Glutamatergic neuron (in vitro differentiated cells): ENCODE measurements at regions not wholly inside any gene's neighbourhood (a gene's known extent, or its start where the extent isn't known, plus 50 kb on each side); places are given as distances from the start of the nearest gene placed in this dataset.

ENCODE experiments used
- DNase-seq: peaks from one replicate; pipeline ENCODE4 v3.0.0; 2022
- H3K27ac Mint-ChIP-seq: one replicate; pipeline ENCODE4 v1.8.0; 2020; ENCODE audit warnings: mild to moderate bottlenecking, mixed read lengths, inconsistent platforms; ENCODE audit not compliant: unreplicated experiment
- H3K27me3 Mint-ChIP-seq: one replicate; pipeline ENCODE4 v1.8.0; 2020; ENCODE audit warnings: mild to moderate bottlenecking, moderate library complexity, mixed read lengths, inconsistent platforms; ENCODE audit not compliant: unreplicated experiment
- H3K36me3 Mint-ChIP-seq: one replicate; pipeline ENCODE4 v1.8.0; 2020; ENCODE audit warnings: mild to moderate bottlenecking, mixed read lengths, inconsistent platforms; ENCODE audit not compliant: unreplicated experiment
- H3K4me1 Mint-ChIP-seq: one replicate; pipeline ENCODE4 v1.8.0; 2020; ENCODE audit warnings: mild to moderate bottlenecking, low read depth, mixed read lengths, inconsistent platforms; ENCODE audit not compliant: unreplicated experiment
- H3K4me3 Mint-ChIP-seq: one replicate; pipeline ENCODE4 v1.8.0; 2020; ENCODE audit warnings: mild to moderate bottlenecking, mixed read lengths, inconsistent platforms; ENCODE audit not compliant: unreplicated experiment
- H3K9me3 Mint-ChIP-seq: one replicate; pipeline ENCODE4 v1.8.0; 2020; ENCODE audit warnings: mild to moderate bottlenecking, moderate library complexity, mixed read lengths, inconsistent platforms; ENCODE audit not compliant: unreplicated experiment
- CTCF ChIP-seq: fragments of 200-600 bp; sonication (generic); IDR thresholded peaks from one replicate; pipeline ENCODE4 v1.5.0; 2021; ENCODE audit not compliant: partially characterized antibody, unreplicated experiment

DNA sequence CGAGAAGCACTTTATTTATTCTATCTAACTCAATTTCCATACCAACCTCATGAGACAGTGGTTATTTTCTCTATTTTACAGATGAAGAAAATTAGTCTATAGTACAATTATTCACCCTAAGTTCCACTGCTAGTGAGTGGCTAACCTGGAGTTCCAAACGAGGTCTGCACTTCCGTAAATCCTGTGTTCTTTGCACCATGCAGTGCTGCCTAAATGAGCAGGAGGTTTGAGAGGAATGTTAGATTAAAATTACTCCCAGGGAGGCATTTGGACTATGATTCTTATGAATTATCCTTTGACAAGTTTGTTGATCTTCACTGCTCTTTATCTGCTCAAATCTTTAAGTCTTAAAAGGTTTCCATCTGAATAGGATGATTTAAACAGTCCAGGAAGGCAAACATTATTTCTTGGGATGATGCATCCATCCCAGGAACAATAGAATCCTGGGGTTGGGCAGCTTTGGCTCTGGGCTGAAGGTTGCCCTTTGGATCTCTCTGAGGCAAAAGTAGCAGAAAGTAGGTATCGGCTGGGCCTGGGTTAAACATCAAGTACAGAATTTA is 400.8 kb downstream of the REEP3 start:
- DNase-seq: no peak
- Mint-ChIP-seq H3K4me1 (peaks cover 38% of the 10 kb centered on the region), H3K27me3 (no peaks in the 10 kb centered on the region), H3K4me3 (no peak overlapping the region), H3K9me3 (peaks cover 5% of the 10 kb centered on the region), H3K36me3 (peaks cover 4% of the 10 kb centered on the region), H3K27ac (peak overlapping the region; percentile 82)
- TF ChIP-seq CTCF: no peak

DNA sequence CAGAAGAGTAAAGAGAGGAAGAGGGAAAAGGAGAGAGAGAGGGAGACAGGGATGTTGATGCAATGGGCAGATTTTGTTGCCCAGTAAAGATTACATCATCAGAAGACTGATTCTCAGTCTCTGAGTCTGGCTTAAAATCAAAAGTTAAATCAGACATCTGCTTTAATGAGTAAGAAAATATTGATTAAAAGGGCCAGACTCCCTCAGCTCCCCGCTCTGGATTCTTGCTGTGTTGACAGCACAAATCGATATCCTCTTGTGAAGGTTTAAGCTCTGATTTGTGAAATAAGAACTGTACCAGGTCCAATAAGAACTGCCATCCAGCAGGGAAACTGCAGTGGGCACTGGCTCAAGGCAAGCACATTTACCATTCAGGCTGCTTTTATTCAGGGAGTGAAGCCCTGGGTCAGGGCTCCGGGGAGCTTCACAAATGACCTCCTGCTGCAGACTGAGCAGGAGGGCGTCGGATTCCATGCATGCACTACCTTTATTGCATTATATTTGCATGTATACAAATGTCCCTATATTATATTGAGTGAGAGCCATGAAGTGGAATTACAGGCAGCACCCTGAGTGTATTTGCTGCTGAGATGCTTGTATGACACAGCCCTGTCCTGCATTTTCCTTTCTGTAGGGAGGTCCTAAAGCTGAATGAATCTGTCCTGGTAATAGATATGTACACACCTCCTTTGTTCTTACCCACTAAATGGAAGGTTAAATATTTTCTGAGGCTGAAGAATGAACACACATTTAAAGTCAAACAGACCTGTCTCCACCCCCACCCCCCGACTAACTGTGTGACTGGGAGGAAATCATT is 401.5 kb downstream of the REEP3 start:
- peaks cover 34% of the 10 kb centered on the region for H3K4me1 Mint-ChIP-seq
- peaks cover 5% of the 10 kb centered on the region for H3K9me3 Mint-ChIP-seq
- peak; percentile 42 for DNase-seq
- H3K27ac Mint-ChIP-seq: peak overlapping the region; percentile 82
- no peaks in the 10 kb centered on the region for H3K27me3 Mint-ChIP-seq
- H3K4me3 Mint-ChIP-seq: peak overlapping the region; percentile 28
- TF ChIP-seq CTCF: no peak
- H3K36me3 Mint-ChIP-seq: peaks cover 4% of the 10 kb centered on the region

DNA sequence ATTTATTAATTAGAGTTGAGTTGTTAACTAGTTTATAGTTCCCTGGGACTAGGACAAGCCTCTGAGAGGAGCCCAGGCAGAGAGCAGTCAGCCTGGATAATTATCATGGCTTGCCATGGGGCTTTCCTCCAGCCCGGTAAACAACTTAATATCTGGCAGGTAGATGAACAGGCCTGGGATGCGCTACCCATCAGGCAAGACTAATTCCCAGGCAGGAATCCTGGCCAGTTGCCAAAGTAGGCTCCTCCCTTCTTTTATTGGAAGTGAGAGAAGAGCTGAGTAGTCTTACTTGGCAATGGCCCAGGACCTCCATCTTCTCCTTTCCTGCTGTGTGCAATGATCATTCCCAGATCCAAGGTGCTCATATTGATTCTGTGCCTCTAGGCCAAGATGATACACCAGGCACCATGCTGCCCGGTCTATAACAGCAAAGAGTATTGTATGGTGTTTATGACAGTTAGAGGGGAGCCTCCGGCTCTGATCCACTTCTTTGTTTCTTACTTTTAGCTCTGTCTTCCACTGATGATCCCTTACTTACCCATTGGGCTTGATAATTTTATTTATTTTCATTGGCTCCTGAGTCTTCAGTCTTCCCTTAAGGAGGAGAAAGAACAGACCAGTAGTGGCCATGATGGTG is 408.7 kb downstream of the REEP3 start:
- H3K4me1 Mint-ChIP-seq: no peaks in the 10 kb centered on the region
- H3K27me3 Mint-ChIP-seq: no peaks in the 10 kb centered on the region
- no peak overlapping the region for H3K27ac Mint-ChIP-seq
- TF ChIP-seq CTCF: no peak
- H3K4me3 Mint-ChIP-seq: no peak overlapping the region
- peaks cover 2% of the 10 kb centered on the region for H3K9me3 Mint-ChIP-seq
- H3K36me3 Mint-ChIP-seq: peaks cover 4% of the 10 kb centered on the region
- no peak for DNase-seq

- Mint-ChIP-seq H3K36me3 (peaks cover 1% of the 10 kb centered on the region), H3K4me1 (no peaks in the 10 kb centered on the region), H3K9me3 (peaks cover 1% of the 10 kb centered on the region), H3K27ac (no peak overlapping the region), H3K4me3 (no peak overlapping the region), H3K27me3 (no peaks in the 10 kb centered on the region)
- no peak for DNase-seq
- TF ChIP-seq CTCF: no peak
Observed at GRCh38 chr10:63930584-63930983, 409.4 kb downstream of the REEP3 start.

GRCh38 chr10:63935705-63936104 is 414.5 kb downstream of the REEP3 start:
- TF ChIP-seq CTCF: no peak
- no peak for DNase-seq
- no peaks in the 10 kb centered on the region for H3K36me3 Mint-ChIP-seq
- no peaks in the 10 kb centered on the region for H3K9me3 Mint-ChIP-seq
- no peak overlapping the region for H3K4me3 Mint-ChIP-seq
- no peak overlapping the region for H3K27ac Mint-ChIP-seq
- peaks cover 2% of the 10 kb centered on the region for H3K27me3 Mint-ChIP-seq
- peaks cover 2% of the 10 kb centered on the region for H3K4me1 Mint-ChIP-seq
